Ishikawa (cell line): ENCODE measurements at regions not wholly inside any gene's neighbourhood (a gene's known extent, or its start where the extent isn't known, plus 50 kb on each side); places are given as distances from the start of the nearest gene placed in this dataset.

Source experiments
- CEBPB ChIP-seq: IDR thresholded peaks from 2 replicates; pipeline ENCODE4 v1.6.1; 2012
- CREB1 ChIP-seq: IDR thresholded peaks from 2 replicates; pipeline ENCODE4 v1.6.1; 2012; ENCODE audit warnings: low read depth
- EGR1 ChIP-seq: IDR thresholded peaks from 2 replicates; pipeline ENCODE4 v1.6.1; 2012
- EP300 ChIP-seq: IDR thresholded peaks from 2 replicates; pipeline ENCODE4 v1.6.1; 2012; ENCODE audit warnings: borderline replicate concordance
- FOXM1 ChIP-seq: IDR thresholded peaks from 2 replicates; pipeline ENCODE4 v1.6.1; 2012; ENCODE audit warnings: low read depth, borderline replicate concordance
- MAX ChIP-seq: IDR thresholded peaks from 2 replicates; pipeline ENCODE4 v1.6.1; 2012
- NFIC ChIP-seq: IDR thresholded peaks from 2 replicates; pipeline ENCODE4 v1.6.1; 2012
- RAD21 ChIP-seq: IDR thresholded peaks from 2 replicates; pipeline ENCODE4 v1.6.1; 2012; ENCODE audit warnings: low read depth
- REST ChIP-seq: IDR thresholded peaks from 2 replicates; pipeline ENCODE4 v1.6.1; 2012; ENCODE audit warnings: low read depth, mild to moderate bottlenecking
- TAF1 ChIP-seq: IDR thresholded peaks from 2 replicates; pipeline ENCODE4 v1.6.1; 2012; ENCODE audit warnings: low read depth, mild to moderate bottlenecking
- TCF12 ChIP-seq: IDR thresholded peaks from 2 replicates; pipeline ENCODE4 v1.6.1; 2012; ENCODE audit warnings: low read depth
- TEAD4 ChIP-seq: IDR thresholded peaks from 2 replicates; pipeline ENCODE4 v1.6.1; 2012
- USF1 ChIP-seq: IDR thresholded peaks from 2 replicates; pipeline ENCODE4 v1.6.1; 2012
- YY1 ChIP-seq: IDR thresholded peaks from 2 replicates; pipeline ENCODE4 v1.6.1; 2012; ENCODE audit warnings: low read depth
- ZBTB7A ChIP-seq: IDR thresholded peaks from 2 replicates; pipeline ENCODE4 v1.6.1; 2012; ENCODE audit warnings: low read depth

GRCh38 chr4:18227880-18228279, 206.3 kb upstream of the LCORL start:
- TF ChIP-seq TAF1 (no peak), YY1 (no peak), FOXM1 (no peak), TCF12 (no peak)

- TF ChIP-seq EGR1: no peak
Measured at GRCh38 chr4:18214411-18215055, 193.0 kb upstream of the LCORL start.

GRCh38 chr4:18213576-18214198, 192.1 kb upstream of the LCORL start:
- TF ChIP-seq FOXM1 (no peak), TCF12 (no peak), USF1 (no peak), CREB1 (no peak), EP300 (no peak), RAD21 (no peak), EGR1 (no peak)

- no peak for TF ChIP-seq USF1
- TF ChIP-seq RAD21: no peak
- no peak for TF ChIP-seq EGR1
- no peak for TF ChIP-seq MAX
- TF ChIP-seq YY1: no peak
- TF ChIP-seq EP300: no peak
- TF ChIP-seq FOXM1: no peak
- no peak for TF ChIP-seq ZBTB7A
- TF ChIP-seq NFIC: no peak
- no peak for TF ChIP-seq CREB1
- no peak for TF ChIP-seq TEAD4
- no peak for TF ChIP-seq REST
- TF ChIP-seq CEBPB: no peak
- TF ChIP-seq TCF12: no peak
- TF ChIP-seq TAF1: no peak
Measured at GRCh38 chr4:18209448-18209847, 187.9 kb upstream of the LCORL start.

GRCh38 chr4:18203966-18204365, 182.4 kb upstream of the LCORL start:
- no peak for TF ChIP-seq EGR1
- no peak for TF ChIP-seq YY1
- no peak for TF ChIP-seq CEBPB
- TF ChIP-seq USF1: no peak
- no peak for TF ChIP-seq TCF12
- no peak for TF ChIP-seq TAF1
- no peak for TF ChIP-seq NFIC
- TF ChIP-seq ZBTB7A: no peak
- TF ChIP-seq MAX: no peak
- TF ChIP-seq TEAD4: no peak
- TF ChIP-seq FOXM1: no peak
- TF ChIP-seq EP300: no peak
- TF ChIP-seq CREB1: no peak
- no peak for TF ChIP-seq REST
- TF ChIP-seq RAD21: no peak

GRCh38 chr4:18202486-18202885, 180.9 kb upstream of the LCORL start:
- TF ChIP-seq FOXM1 (no peak), EP300 (no peak), TEAD4 (no peak), TCF12 (no peak), NFIC (no peak), ZBTB7A (no peak), YY1 (no peak)
